ENCODE measurements at regions not wholly inside any gene's neighbourhood (a gene's known extent, or its start where the extent isn't known, plus 50 kb on each side); places are given as distances from the start of the nearest gene placed in this dataset.

DNA sequence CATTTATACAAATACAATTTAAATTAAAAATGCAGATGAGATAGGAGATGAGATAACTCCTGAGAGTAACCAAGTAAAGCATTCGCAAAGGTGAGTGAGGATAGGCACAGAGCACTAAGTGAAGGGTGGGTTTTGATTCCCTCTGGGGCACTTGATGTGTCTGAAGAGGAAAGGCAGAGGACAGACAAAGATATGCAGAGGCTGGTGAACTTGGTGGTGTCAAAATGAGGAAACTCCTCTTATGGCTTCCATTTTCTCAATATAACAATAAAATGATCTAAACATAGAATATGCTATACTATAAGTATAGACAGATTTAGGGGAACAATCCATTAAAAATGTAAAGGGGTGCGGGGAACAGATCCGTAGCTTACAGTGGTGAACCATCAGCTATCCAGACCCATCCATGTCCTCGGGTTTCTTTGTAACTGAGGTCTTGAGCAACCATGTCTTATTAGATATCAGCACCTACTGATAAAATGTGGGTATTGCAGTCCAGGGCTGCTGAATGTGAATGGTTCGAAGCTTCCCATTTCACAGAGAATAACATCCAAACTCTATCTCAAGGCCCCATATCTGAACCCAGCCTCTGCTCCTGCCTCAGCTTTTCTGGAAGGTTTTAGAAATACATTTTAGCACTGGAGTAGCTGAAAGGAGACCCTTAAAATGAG is 73.9 kb upstream of the SLC10A2 start:
- in situ Hi-C loops (cut with HindIII; ENCODE audit: low sequenced_read_pairs) = no loop called here

DNA sequence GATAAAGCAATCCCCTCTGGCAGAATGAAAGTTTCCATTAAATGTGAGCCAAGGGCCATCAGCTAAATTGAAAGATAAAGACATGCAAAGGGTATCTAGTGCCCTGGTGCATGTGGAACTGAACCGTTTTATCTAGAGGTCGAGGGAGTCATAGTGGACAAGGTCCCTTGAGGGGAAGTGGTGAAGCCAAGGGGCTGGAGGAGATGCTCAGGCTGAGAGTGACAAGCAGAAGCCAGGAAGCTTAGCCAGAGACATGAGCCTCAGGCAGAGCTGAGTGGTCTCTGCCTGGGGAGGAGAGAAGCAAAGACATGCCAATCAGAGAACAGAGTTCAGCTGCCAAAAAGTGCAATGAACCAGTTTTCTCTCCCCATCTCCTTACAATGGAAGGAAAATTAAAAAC is 68.1 kb upstream of the SLC10A2 start:
- in situ Hi-C loops (cut with HindIII; ENCODE audit: low sequenced_read_pairs) = no loop called here

DNA sequence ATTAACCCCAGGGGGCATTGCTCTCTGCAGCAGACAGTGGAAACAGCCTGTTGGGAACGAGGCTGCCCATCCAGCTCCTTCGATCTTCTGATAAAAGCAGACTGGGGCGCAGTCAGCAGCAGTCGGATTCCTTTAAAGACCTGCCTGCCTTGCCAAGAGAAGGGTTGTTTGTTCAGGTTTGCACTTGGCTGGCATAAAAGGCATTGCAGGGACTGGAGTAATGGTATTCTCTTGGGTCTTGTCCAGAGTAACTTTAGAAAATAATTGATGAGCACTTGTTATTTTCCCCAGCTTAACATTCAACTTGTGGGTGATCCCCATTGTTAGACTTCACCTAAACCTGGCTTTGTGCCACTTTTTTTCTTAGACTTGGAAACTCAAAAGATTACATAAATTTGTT is 67.3 kb upstream of the SLC10A2 start:
- in situ Hi-C loops (cut with HindIII; ENCODE audit: low sequenced_read_pairs) = no loop called here

DNA sequence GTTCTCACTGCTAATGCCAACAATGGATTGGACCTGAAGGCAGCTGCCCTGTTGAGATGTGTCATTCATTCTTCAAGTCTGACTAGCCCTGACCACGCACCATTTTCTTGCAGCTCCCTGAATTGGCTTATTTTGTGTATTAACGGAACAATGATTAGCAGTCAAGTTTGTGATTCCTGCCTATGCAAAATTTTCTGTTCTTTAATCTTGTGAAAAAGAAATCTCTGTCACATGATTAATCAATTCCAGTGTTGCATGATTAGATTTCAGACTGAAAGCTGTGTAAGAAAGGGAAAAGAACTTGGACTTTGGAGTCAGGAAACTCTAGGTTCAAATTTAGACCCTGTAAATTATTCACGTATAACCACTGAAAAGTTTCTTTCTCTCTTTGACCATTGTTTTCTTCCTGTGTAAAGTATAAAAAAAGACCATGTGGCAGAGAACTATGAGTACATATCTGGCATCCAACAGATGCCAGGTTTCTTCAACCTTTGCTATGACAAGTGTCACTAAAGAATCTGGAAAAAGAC is 64.5 kb upstream of the SLC10A2 start:
- in situ Hi-C loops (cut with HindIII; ENCODE audit: low sequenced_read_pairs) = no loop called here

- in situ Hi-C loops (cut with HindIII; ENCODE audit: low sequenced_read_pairs) = no loop called here
Observed at GRCh38 chr13:103130146-103130545, 63.9 kb upstream of the SLC10A2 start.

Measured in DLD1 (cell line).